SK-N-SH (cell line): ENCODE measurements at regions not wholly inside any gene's neighbourhood (a gene's known extent, or its start where the extent isn't known, plus 50 kb on each side); places are given as distances from the start of the nearest gene placed in this dataset.

Experiments used
- CTCF ChIA-PET: fragments of 300-600, 350-600 bp; formaldehyde crosslinking; extraction: SDS; loops from one replicate; lab custom pipeline; 2021; lab: Yijun Ruan, JAX
- POLR2A ChIA-PET: fragments of 350-600 bp; sonication (Branson Sonifier 250); formaldehyde crosslinking; extraction: SDS; loops from one replicate; lab custom pipeline; 2020; ENCODE audit warnings: antibody characterized with exemption, inconsistent platforms; lab: Yijun Ruan, JAX
- DNase-seq: peaks from one replicate; pipeline ENCODE4 v3.0.0; 2012
- H2AFZ ChIP-seq: fragments of 200-600 bp; sonication (generic); 2 replicates; pipeline ENCODE4 v1.8.1; 2016; ENCODE audit warnings: antibody characterized with exemption, mild to moderate bottlenecking, low read depth
- H3F3A ChIP-seq: fragments of 200-600 bp; sonication (generic); replicated peaks from 2 replicates; pipeline ENCODE3; 2016; ENCODE audit warnings: antibody characterized with exemption, mild to moderate bottlenecking; ENCODE audit not compliant: insufficient read depth
- H3K27ac ChIP-seq, 2 experiments: fragments of 200-500 bp in 1 of 2; fragments of 200-600 bp in 1 of 2; sonication (Bioruptor generic) in 1 of 2; sonication (generic), shearing (Covaris generic) in 1 of 2; 2 replicates each; pipeline versions ENCODE4 v1.5.1 to v1.6.1; 2014 to 2016; ENCODE audit warnings: low read depth in 2 of 2, inconsistent platforms in 1 of 2, low read length in 1 of 2, mild to moderate bottlenecking in 1 of 2, mixed read lengths in 1 of 2
- H3K27me3 ChIP-seq: fragments of 200-600 bp; sonication (generic), shearing (Covaris generic); 2 replicates; pipeline ENCODE4 v1.6.1; 2016; ENCODE audit warnings: mixed run types; ENCODE audit not compliant: insufficient read depth
- H3K36me3 ChIP-seq, 2 experiments: fragments of 200-500 bp in 1 of 2; fragments of 200-600 bp in 1 of 2; sonication (Bioruptor generic) in 1 of 2; sonication (generic) in 1 of 2; replicated peaks in 1 of 2; 2 replicates each; pipeline versions ENCODE3 to v1.5.1; 2014 to 2016; ENCODE audit warnings: low read length in 1 of 2, mild to moderate bottlenecking in 1 of 2; ENCODE audit not compliant: insufficient read depth in 2 of 2, control insufficient read depth in 1 of 2
- H3K4me1 ChIP-seq, 2 experiments: fragments of 200-500 bp in 1 of 2; fragments of 200-600 bp in 1 of 2; sonication (Bioruptor generic) in 1 of 2; sonication (generic), shearing (Covaris generic) in 1 of 2; 2 replicates each; pipeline versions ENCODE4 v1.5.1 to v1.6.1; 2014 to 2016; ENCODE audit warnings: low read depth in 1 of 2, low read length in 1 of 2, mixed run types in 1 of 2; ENCODE audit not compliant: insufficient read depth in 2 of 2, control insufficient read depth in 1 of 2
- H3K4me2 ChIP-seq: fragments of 200-600 bp; sonication (generic), shearing (Covaris generic); 2 replicates; pipeline ENCODE4 v1.6.1; 2017; ENCODE audit warnings: mixed run types
- H3K4me3 ChIP-seq, 2 experiments: fragments of 200-500 bp in 1 of 2; fragments of 200-600 bp in 1 of 2; sonication (Bioruptor generic) in 1 of 2; sonication (generic), shearing (Covaris generic) in 1 of 2; 2 replicates each; pipeline versions ENCODE4 v1.5.1 to v1.8.1; 2014 to 2016; ENCODE audit warnings: low read depth in 2 of 2, inconsistent platforms in 1 of 2, low read length in 1 of 2, mild to moderate bottlenecking in 1 of 2, mixed read lengths in 1 of 2, moderate library complexity in 1 of 2
- H3K79me2 ChIP-seq: fragments of 200-600 bp; sonication (generic); 2 replicates; pipeline ENCODE4 v1.8.1; 2017; ENCODE audit warnings: mild to moderate bottlenecking; ENCODE audit not compliant: insufficient read depth
- H3K9ac ChIP-seq: fragments of 200-600 bp; sonication (generic); 2 replicates; pipeline ENCODE4 v1.6.1; 2017; ENCODE audit warnings: mixed run types
- H3K9me2 ChIP-seq: fragments of 200-600 bp; sonication (generic); 2 replicates; pipeline ENCODE4 v1.6.1; 2017; ENCODE audit warnings: mixed run types
- H3K9me3 ChIP-seq: fragments of 200-600 bp; sonication (generic); 2 replicates; pipeline ENCODE4 v1.6.1; 2017; ENCODE audit warnings: mixed run types, mild to moderate bottlenecking, moderate library complexity
- H4K20me1 ChIP-seq: fragments of 200-600 bp; sonication (generic); 2 replicates; pipeline ENCODE4 v1.6.1; 2017; ENCODE audit warnings: mild to moderate bottlenecking, mixed run types; ENCODE audit not compliant: insufficient read depth
- CHD2 ChIP-seq: fragments of 150-350 bp; IDR thresholded peaks from 2 replicates; pipeline ENCODE4 v1.6.1; 2018; ENCODE audit warnings: low read length; ENCODE audit not compliant: partially characterized antibody
- ELF1 ChIP-seq: IDR thresholded peaks from 2 replicates; pipeline ENCODE4 v1.4.0; 2012
- EP300 ChIP-seq, 2 experiments: IDR thresholded peaks; 2 replicates each; pipeline versions ENCODE4 v1.4.0 to v1.6.1; 2012; ENCODE audit warnings: borderline replicate concordance in 1 of 2, low read depth in 1 of 2, low read length in 1 of 2
- EZH2phosphoT487 ChIP-seq: fragments of 200-600 bp; sonication (generic); IDR thresholded peaks from 2 replicates; pipeline ENCODE4 v1.6.1; 2017; ENCODE audit warnings: low read depth, mixed run types, mild to moderate bottlenecking, antibody characterized with exemption, moderate library complexity, borderline replicate concordance
- FOXJ3 ChIP-seq: sonication (generic); formaldehyde crosslinking; IDR thresholded peaks from 2 replicates; pipeline ENCODE4 v1.5.1; 2020; ENCODE audit warnings: mild to moderate bottlenecking, missing genetic modification reagents
- GABPA ChIP-seq: IDR thresholded peaks from 2 replicates; pipeline ENCODE4 v1.4.0; 2012; ENCODE audit warnings: low read depth, mild to moderate bottlenecking
- JUND ChIP-seq: IDR thresholded peaks from 2 replicates; pipeline ENCODE4 v1.4.0; 2012
- MEF2A ChIP-seq: IDR thresholded peaks from 2 replicates; pipeline ENCODE4 v1.4.0; 2012; ENCODE audit warnings: low read depth, borderline replicate concordance
- NFIC ChIP-seq: IDR thresholded peaks from 2 replicates; pipeline ENCODE4 v1.4.0; 2012; ENCODE audit warnings: borderline replicate concordance
- NRF1 ChIP-seq: IDR thresholded peaks from 2 replicates; pipeline ENCODE4 v1.6.1; 2012; ENCODE audit warnings: low read depth, mild to moderate bottlenecking, low read length
- POLR2AphosphoS5 ChIP-seq: IDR thresholded peaks from 2 replicates; pipeline ENCODE4 v1.6.1; 2012; ENCODE audit warnings: low read depth, low read length
- RAD21 ChIP-seq: IDR thresholded peaks from 2 replicates; pipeline ENCODE4 v1.6.1; 2012; ENCODE audit warnings: mild to moderate bottlenecking, low read length
- RCOR1 ChIP-seq: fragments of 150-350 bp; IDR thresholded peaks from 2 replicates; pipeline ENCODE4 v1.6.1; 2017; ENCODE audit warnings: antibody characterized with exemption, low read length
- RFX5 ChIP-seq: IDR thresholded peaks from 2 replicates; pipeline ENCODE4 v1.6.1; 2012; ENCODE audit warnings: mild to moderate bottlenecking, improper control_type of control experiment, low read length
- TCF12 ChIP-seq: IDR thresholded peaks from 2 replicates; pipeline ENCODE4 v1.4.0; 2012
- YY1 ChIP-seq: IDR thresholded peaks from 2 replicates; pipeline ENCODE4 v1.4.0; 2012; ENCODE audit warnings: low read depth, mild to moderate bottlenecking
- WGBS: methylation state at CpG from one replicate; pipeline ENCODE4 v1.1.6; 2017; ENCODE audit warnings: low lambda C conversion rate; 5-methylcytosine and 5-hydroxymethylcytosine counted together
- TF ChIP-seq, protein P1 (sequence below): IDR thresholded peaks from 2 replicates; pipeline ENCODE4 v1.4.0; 2012; ENCODE audit warnings: low read depth, borderline replicate concordance
- TF ChIP-seq, protein P2 (sequence below): IDR thresholded peaks from 2 replicates; pipeline ENCODE4; 2012
- TF ChIP-seq, protein P3 (sequence below): IDR thresholded peaks from 2 replicates; pipeline ENCODE4 v1.4.0; 2012; ENCODE audit warnings: low read depth, borderline replicate concordance
- TF ChIP-seq, protein P4 (sequence below): fragments of 150-350 bp; IDR thresholded peaks from 2 replicates; pipeline ENCODE4 v1.6.1; 2016; ENCODE audit warnings: mild to moderate bottlenecking, low read depth, low read length

DNA sequence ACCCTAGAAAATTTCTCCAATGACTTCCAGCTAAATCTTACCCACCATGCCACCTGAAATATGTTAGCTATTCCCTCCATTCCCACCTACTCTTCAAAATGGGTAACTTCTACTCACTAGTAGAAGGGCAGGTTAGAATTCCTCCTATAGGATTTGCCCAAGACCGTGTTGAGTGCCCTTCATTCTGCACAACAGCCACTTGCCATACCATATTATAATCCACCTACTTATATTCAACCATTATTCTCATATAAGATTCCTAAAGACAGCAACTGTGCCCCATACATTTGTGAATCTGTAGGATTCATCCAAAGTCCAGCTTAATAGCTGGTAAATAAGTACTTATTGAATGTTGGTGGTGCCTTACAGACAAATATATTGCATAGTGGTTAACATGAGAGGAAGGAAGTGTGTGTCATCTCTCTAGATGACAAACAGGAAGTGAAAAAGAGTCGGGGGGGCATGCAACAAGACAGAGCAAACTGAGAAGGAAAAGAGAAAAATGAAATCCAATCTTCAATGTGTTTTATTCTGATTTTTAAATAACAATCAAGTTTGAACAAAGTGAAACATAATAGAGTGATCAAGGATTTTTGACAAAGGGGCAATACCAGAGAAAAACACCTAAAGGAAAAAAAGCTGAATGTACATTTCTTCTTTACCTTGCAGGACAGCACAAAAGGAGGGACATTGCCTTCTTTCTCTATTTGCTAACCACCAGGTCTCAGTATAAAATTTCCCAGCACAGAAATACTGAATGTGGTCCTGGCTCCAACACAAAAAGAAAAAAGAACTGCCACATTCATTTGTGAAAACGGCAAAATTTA lies 389.3 kb upstream of the USP15 start (continued):
- TF ChIP-seq GABPA, result no peak
- no peak for TF ChIP-seq CHD2
- no peak for TF ChIP-seq ELF1
- TF ChIP-seq TCF12, result no peak
- no peak for TF ChIP-seq RFX5
- no peak for TF ChIP-seq MEF2A

DNA sequence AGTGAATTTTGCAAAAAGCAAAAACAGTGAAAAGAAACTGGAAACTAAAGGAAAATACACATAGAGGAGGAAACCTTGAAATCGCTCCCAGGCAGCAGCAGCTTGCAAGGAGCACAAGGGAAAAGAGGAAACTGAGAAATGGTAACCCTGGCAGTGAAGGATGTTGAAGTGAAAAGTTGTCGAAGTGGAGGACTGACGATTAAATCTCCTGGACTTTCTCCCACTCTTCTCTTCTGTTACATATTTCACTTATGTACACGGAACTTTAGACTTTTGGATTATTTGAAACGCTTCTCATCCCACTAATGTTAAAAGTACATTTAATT lies 388.8 kb upstream of the USP15 start:
- Histone ChIP-seq H3K79me2 (no peaks in the 10 kb centered on the region), H3K4me2 (no peak overlapping the region), H3K9ac (no peak overlapping the region), H3K36me3 (no peaks in the 10 kb centered on the region), H3F3A (no peaks in the 10 kb centered on the region), H3K9me3 (no peaks in the 10 kb centered on the region), H2AFZ (peak overlapping the region; percentile 68; the same call in 1 of the 2 replicates), H3K9me2 (no peaks in the 10 kb centered on the region), H3K27ac (no peak overlapping the region), H3K4me1 (no peaks in the 10 kb centered on the region), H3K27me3 (no peaks in the 10 kb centered on the region), H4K20me1 (no peaks in the 10 kb centered on the region), H3K4me3 (no peak overlapping the region)
- no peak for DNase-seq
- TF ChIP-seq EP300 (IDR thresholded peaks at IDR 0.05; ENCODE audit: borderline replicate concordance in 1 of 2, low read depth in 1 of 2, low read length in 1 of 2), result no peak
- TF ChIP-seq, protein P1, sequence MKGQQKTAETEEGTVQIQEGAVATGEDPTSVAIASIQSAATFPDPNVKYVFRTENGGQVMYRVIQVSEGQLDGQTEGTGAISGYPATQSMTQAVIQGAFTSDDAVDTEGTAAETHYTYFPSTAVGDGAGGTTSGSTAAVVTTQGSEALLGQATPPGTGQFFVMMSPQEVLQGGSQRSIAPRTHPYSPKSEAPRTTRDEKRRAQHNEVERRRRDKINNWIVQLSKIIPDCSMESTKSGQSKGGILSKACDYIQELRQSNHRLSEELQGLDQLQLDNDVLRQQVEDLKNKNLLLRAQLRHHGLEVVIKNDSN, result no peak
- TF ChIP-seq, protein P2, sequence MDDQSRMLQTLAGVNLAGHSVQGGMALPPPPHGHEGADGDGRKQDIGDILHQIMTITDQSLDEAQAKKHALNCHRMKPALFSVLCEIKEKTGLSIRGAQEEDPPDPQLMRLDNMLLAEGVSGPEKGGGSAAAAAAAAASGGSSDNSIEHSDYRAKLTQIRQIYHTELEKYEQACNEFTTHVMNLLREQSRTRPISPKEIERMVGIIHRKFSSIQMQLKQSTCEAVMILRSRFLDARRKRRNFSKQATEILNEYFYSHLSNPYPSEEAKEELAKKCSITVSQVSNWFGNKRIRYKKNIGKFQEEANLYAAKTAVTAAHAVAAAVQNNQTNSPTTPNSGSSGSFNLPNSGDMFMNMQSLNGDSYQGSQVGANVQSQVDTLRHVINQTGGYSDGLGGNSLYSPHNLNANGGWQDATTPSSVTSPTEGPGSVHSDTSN, result no peak
- TF ChIP-seq JUND, result no peak
- TF ChIP-seq YY1, result no peak
- no peak for TF ChIP-seq RCOR1
- no peak for TF ChIP-seq EZH2phosphoT487
- TF ChIP-seq, protein P3, sequence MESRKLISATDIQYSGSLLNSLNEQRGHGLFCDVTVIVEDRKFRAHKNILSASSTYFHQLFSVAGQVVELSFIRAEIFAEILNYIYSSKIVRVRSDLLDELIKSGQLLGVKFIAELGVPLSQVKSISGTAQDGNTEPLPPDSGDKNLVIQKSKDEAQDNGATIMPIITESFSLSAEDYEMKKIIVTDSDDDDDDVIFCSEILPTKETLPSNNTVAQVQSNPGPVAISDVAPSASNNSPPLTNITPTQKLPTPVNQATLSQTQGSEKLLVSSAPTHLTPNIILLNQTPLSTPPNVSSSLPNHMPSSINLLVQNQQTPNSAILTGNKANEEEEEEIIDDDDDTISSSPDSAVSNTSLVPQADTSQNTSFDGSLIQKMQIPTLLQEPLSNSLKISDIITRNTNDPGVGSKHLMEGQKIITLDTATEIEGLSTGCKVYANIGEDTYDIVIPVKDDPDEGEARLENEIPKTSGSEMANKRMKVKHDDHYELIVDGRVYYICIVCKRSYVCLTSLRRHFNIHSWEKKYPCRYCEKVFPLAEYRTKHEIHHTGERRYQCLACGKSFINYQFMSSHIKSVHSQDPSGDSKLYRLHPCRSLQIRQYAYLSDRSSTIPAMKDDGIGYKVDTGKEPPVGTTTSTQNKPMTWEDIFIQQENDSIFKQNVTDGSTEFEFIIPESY, result no peak
- TF ChIP-seq RFX5, result no peak
- TF ChIP-seq NFIC, result no peak
- no peak for TF ChIP-seq CHD2
- no peak for TF ChIP-seq RAD21
- no peak for TF ChIP-seq NRF1
- no peak for TF ChIP-seq ELF1
- TF ChIP-seq POLR2AphosphoS5, result no peak
- no peak for TF ChIP-seq FOXJ3 (CRISPR knock-in tag)
- TF ChIP-seq, protein P4, sequence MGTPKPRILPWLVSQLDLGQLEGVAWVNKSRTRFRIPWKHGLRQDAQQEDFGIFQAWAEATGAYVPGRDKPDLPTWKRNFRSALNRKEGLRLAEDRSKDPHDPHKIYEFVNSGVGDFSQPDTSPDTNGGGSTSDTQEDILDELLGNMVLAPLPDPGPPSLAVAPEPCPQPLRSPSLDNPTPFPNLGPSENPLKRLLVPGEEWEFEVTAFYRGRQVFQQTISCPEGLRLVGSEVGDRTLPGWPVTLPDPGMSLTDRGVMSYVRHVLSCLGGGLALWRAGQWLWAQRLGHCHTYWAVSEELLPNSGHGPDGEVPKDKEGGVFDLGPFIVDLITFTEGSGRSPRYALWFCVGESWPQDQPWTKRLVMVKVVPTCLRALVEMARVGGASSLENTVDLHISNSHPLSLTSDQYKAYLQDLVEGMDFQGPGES, result no peak
- POLR2A ChIA-PET, result no interaction called here
- CTCF ChIA-PET, result no interaction called here
- 2% methylated on average over 5 of the region's 5 CpGs for WGBS
